GM06990 (cell line): ENCODE measurements at regions not wholly inside any gene's neighbourhood (a gene's known extent, or its start where the extent isn't known, plus 50 kb on each side); places are given as distances from the start of the nearest gene placed in this dataset.

Experiments used
- DNase-seq: peaks from one replicate; pipeline ENCODE4 v3.0.0-alpha.2; 2011; ENCODE audit not compliant: insufficient read length; ENCODE audit errors: extremely low read depth
- H3K27me3 ChIP-seq: replicated peaks from 2 replicates; pipeline ENCODE4 v1.6.0; 2011; ENCODE audit warnings: low read length; ENCODE audit not compliant: control insufficient read depth, insufficient read depth
- H3K36me3 ChIP-seq: 2 replicates; pipeline ENCODE4 v1.5.1; 2011; ENCODE audit warnings: low read length; ENCODE audit not compliant: control insufficient read depth, insufficient read depth
- H3K4me3 ChIP-seq: replicated peaks from 2 replicates; pipeline ENCODE4 v1.5.1; 2011; ENCODE audit warnings: low read depth, mild to moderate bottlenecking, control low read depth, low read length
- TF ChIP-seq, protein P1 (sequence below): IDR thresholded peaks from 2 replicates; pipeline ENCODE4 v1.5.1; 2011; ENCODE audit warnings: low read length, control low read depth, mild to moderate bottlenecking, inconsistent platforms; ENCODE audit not compliant: insufficient read depth, poor library complexity, severe bottlenecking

DNA sequence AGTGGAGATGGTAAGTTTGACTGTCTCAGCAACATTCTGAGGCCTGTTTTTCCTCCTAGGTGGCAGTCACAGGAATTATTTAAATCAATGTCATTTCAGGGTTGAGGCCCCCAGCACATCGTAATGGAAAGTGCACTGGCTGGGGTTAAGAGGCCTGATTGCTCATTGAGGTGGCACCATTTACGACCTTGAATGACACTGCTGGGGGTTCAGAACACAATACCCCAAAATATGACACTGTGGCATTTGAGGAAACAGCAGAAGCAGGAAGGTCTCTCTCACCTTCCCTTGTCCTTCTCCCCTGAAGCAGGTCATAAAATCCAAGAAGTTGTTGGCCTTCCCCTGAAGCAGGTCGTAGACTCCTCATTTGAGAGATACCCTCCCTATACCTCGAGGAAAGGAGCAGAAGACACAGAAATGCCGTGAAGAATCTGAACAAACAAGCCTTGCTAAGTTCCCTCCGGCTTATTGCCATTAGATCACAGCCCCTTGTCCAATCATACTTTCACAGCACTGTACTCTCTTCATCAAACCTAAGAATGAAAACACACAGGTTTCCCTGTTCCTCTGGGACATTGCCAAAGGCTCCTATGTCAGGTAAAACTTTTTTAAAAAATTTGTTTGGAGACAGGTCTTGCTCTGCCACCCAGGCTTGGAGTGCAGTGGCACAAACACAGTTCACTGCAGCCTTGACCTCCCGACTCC, 71.3 kb downstream of the S1PR1 start:
- TF ChIP-seq, protein P1, sequence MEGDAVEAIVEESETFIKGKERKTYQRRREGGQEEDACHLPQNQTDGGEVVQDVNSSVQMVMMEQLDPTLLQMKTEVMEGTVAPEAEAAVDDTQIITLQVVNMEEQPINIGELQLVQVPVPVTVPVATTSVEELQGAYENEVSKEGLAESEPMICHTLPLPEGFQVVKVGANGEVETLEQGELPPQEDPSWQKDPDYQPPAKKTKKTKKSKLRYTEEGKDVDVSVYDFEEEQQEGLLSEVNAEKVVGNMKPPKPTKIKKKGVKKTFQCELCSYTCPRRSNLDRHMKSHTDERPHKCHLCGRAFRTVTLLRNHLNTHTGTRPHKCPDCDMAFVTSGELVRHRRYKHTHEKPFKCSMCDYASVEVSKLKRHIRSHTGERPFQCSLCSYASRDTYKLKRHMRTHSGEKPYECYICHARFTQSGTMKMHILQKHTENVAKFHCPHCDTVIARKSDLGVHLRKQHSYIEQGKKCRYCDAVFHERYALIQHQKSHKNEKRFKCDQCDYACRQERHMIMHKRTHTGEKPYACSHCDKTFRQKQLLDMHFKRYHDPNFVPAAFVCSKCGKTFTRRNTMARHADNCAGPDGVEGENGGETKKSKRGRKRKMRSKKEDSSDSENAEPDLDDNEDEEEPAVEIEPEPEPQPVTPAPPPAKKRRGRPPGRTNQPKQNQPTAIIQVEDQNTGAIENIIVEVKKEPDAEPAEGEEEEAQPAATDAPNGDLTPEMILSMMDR = no peak
- DNase-seq = peak; percentile 47
- no peaks in the 10 kb centered on the region for H3K27me3 ChIP-seq
- H3K4me3 ChIP-seq = peak overlapping the region; percentile 51
- peaks cover 5% of the 10 kb centered on the region for H3K36me3 ChIP-seq

- Histone ChIP-seq H3K4me3 (peak overlapping the region; percentile 51), H3K27me3 (no peaks in the 10 kb centered on the region), H3K36me3 (peaks cover 5% of the 10 kb centered on the region; the same call in 1 of the 2 replicates)
- peak; percentile 51 for DNase-seq
- TF ChIP-seq, protein P1 = no peak
Observed at GRCh38 chr1:101308935-101309333, 72.1 kb downstream of the S1PR1 start.

- TF ChIP-seq, protein P1 = peak; percentile 84
- H3K4me3 ChIP-seq = peak overlapping the region; percentile 51
- no peaks in the 10 kb centered on the region for H3K27me3 ChIP-seq
- peaks cover 3% of the 10 kb centered on the region; the same call in 1 of the 2 replicates for H3K36me3 ChIP-seq
- DNase-seq = peak; percentile 85
Observed at GRCh38 chr1:101309334-101310311, 72.8 kb downstream of the S1PR1 start.

DNA sequence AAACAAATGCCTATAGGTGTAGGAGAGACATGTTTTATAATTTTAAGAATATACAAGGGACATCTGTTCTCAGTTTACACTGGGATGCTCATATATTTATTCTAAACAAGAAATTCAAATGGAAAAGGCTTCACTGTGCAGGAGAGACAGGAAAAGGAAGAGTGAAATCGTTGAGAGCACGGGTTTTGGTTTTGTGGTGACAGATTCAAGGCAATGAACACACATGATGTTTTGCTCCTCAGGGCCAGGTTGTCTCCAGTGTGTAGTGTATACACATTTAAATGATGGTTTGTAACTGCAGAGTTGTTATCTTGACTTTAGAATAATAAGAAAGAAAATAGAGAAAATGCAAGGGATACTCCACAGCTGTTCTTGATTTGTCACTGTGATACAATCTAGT, 73.7 kb downstream of the S1PR1 start:
- Histone ChIP-seq H3K27me3 (no peaks in the 10 kb centered on the region), H3K36me3 (peaks cover 3% of the 10 kb centered on the region; the same call in 1 of the 2 replicates), H3K4me3 (no peak overlapping the region)
- TF ChIP-seq, protein P1 = no peak
- DNase-seq = peak; percentile 40

GRCh38 chr1:101311146-101311920, 74.5 kb downstream of the S1PR1 start:
- no peak for DNase-seq
- Histone ChIP-seq H3K4me3 (no peak overlapping the region), H3K27me3 (no peaks in the 10 kb centered on the region), H3K36me3 (no peaks in the 10 kb centered on the region)
- TF ChIP-seq, protein P1 = no peak
